ENCODE measurements at regions not wholly inside any gene's neighbourhood (a gene's known extent, or its start where the extent isn't known, plus 50 kb on each side); places are given as distances from the start of the nearest gene placed in this dataset.

DNA sequence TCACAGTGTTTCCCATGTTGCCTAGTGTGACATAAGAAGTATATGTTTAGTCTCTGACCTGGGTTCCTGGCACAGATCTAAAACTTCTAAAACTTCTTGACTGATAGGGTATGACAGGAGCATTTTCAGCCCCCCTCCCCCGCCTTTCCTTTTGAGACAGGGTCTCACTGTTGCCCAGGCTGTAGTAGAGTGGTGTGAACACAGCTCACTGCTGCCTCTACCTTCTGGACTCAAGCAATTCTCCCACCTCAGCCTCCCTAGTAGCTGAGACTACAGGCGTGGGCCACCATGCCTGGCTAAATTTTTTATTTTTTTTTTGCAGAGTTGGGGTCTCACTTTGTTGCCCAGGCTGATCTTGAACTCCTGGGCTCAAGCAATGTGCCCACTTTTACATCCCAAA lies 421.1 kb upstream of the RGS6 start:
- TF ChIP-seq, protein P1, sequence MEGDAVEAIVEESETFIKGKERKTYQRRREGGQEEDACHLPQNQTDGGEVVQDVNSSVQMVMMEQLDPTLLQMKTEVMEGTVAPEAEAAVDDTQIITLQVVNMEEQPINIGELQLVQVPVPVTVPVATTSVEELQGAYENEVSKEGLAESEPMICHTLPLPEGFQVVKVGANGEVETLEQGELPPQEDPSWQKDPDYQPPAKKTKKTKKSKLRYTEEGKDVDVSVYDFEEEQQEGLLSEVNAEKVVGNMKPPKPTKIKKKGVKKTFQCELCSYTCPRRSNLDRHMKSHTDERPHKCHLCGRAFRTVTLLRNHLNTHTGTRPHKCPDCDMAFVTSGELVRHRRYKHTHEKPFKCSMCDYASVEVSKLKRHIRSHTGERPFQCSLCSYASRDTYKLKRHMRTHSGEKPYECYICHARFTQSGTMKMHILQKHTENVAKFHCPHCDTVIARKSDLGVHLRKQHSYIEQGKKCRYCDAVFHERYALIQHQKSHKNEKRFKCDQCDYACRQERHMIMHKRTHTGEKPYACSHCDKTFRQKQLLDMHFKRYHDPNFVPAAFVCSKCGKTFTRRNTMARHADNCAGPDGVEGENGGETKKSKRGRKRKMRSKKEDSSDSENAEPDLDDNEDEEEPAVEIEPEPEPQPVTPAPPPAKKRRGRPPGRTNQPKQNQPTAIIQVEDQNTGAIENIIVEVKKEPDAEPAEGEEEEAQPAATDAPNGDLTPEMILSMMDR (IDR thresholded peaks at IDR 0.05) = no peak
- no peak for TF ChIP-seq POLR2A (IDR thresholded peaks at IDR 0.05)
